ENCODE measurements at regions not wholly inside any gene's neighbourhood (a gene's known extent, or its start where the extent isn't known, plus 50 kb on each side); places are given as distances from the start of the nearest gene placed in this dataset.

DNA sequence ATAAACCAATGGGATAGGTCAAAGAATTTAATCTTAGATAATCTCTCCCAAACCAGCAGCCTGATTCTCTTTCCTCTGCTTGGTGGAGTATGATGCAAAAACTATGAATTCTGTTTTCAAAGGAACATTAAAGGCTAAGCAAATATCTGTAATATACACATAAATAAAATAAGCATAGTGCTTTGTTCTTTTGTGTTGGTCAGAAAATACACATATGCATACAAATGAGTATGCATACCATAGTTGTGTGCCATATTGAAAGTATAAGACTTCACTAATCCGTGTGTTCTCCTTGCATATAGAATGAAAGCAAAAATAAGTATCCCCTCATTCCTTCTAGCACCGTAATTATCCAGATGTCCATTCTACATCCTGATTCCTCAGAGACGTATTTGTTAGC, 1949.7 kb upstream of the CELF4 start:
- DNase-seq (ENCODE audit: low spot score), result no peak

DNA sequence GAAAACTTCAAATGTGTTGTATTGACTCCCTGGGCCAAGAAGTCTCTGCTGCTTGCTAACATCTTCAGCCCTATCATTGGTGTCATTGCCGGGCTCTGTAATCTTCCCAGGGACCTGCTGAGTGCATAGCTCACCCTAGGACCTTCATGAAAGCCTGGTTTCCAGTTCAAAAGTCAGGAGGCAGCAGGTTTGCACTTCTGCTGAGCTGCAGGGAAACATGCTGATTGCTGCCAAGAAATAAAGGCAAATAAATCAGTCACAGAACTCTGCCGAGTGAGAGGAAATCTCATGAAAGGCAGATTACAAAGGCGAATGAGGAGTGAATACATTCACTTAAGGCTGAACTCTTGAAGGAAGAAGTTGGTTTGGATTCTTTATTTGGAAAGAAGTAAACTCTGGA, 1947.6 kb upstream of the CELF4 start:
- DNase-seq (ENCODE audit: low spot score), result no peak

DNA sequence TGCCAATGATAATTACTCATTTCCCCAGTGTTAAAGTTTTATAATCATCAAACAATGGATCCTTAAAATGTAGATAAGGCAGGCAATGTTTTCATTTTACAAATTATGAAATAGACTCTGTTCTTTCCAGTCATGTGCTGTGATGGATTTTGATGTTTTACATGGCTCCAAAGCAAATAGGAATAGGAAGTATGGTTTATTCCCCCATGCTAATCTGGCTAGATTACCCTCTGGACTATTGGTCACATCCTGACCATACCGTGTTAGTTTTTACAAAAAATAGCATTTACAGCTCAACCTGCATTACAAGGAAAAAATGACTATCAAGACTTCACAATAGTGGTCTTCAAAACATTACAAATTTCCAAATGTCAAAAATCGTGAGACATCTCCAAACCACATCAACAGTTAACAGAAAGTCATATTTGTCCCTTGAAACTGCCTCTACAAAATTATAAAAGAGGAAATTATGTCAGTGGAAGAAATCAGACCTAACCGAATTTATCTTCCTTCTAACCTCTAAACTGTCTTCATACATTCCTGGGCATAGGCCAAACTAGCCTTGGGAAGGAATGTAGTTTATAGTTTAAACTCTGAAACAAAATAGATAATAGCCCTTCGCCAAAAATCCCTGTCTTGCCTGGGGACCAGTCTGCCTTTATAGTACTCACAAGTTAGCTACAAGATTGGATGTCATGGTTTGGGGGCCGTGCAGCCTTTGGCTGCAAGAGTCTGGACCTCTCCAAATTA, 1941.2 kb upstream of the CELF4 start:
- DNase-seq (ENCODE audit: low spot score), result no peak

DNA sequence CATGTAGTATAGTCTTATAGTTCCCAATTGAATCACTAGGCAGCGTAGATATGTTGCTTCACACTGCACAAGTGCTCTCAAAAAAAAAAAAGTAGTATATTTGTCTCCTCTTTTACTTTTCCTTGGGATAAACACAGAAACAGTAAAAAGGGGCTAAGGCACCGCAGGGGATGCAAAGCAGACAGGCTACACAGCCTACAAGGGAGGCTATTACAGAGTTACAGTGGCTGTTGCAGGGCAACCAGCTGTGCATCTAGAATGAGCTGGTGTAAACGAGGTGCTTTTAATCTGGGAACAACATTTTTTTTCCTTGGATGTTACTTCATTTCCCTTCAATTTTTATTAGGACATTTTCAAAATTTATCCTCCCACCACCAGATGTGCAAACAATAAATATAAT, 1934.7 kb upstream of the CELF4 start:
- peak; percentile 21 for DNase-seq (ENCODE audit: low spot score)

DNA sequence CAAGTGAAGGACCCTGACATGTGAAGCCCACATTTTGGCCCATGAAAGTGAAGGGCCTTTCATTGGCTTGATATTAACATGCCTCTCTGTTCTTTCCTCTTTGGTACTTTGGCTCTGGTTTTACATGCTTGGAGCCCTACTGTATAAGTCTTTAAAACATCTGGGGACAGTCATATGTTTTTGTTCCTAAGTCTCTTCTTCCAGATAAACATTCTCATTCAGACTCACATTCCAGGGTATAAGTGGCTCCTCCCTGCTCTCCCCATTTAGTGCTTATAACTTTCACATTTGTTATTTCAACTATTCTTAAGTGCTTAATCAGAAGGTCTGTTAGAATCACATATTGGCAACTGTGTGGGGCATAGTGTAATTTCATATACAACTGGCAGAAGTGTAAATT, 1932.2 kb upstream of the CELF4 start:
- no peak for DNase-seq (ENCODE audit: low spot score)

DNA sequence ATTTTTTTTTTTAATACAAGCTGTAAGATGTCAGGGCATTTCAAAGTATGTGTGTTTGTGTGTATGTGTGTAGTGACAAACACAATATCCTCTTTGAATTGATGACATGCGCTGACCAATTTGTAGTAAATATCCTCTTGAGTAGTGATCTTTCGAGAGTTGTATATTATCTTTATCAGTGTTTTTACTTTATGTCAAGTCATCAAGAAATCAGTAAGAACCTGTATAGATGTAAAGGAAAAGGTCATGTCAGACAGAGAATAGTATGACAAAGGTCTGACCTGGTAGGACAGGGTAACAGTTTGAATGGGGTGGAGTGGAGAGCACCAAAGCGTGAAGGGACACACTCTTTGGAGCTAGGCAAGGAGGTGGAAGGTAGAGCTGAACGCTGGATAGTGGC, 1931.4 kb upstream of the CELF4 start:
- DNase-seq (ENCODE audit: low spot score), result no peak

DNA sequence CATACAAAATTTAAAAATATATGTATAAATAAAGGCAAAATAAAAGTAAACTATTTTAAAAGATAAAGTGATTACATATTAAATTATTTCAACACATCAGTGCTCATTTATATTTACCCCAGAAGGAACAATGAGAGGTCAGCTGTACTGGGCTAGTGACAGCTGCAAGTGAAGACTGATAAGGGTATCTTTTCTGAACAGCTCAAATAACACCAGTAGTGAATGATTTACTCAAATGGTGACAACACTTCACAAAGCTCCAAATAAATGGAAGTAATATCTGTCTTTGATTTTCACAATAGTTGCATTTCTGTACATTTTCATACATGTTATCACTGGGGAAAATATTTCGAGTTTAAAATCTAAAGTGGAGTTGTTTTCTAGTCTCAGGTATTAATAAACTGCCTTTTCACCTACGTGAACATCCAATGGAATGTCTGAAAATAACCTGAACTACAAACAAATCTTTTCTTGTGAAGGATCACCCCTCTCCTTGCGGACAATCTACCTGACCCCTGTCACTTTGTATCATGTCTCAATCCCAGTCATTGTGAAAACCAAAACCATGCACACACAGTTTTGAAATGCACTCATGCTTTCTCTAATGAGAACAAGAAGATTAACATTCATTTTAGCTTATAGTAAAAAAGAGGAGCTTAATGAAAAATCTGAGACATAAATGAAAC, 1928.8 kb upstream of the CELF4 start:
- no peak for DNase-seq (ENCODE audit: low spot score)

DNA sequence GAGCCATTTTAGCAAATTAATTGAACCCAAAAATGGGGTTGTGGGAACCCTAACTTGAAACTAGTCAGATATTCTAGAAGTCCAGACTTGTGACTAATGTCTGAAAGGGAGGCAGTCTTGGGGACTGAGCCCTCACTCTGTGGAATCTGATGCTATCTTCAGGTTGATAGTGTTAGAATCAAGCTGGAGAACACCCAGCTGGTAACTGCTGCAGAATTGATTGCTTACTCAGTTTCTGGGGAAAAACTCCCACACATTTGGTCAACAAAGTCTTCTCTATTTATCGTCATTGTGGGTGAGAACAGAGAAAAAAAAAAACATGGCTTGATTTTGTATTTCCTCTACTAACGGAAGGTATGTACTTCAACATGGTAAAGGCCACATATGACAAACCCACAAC, 1925.8 kb upstream of the CELF4 start:
- no peak for DNase-seq (ENCODE audit: low spot score)

DNA sequence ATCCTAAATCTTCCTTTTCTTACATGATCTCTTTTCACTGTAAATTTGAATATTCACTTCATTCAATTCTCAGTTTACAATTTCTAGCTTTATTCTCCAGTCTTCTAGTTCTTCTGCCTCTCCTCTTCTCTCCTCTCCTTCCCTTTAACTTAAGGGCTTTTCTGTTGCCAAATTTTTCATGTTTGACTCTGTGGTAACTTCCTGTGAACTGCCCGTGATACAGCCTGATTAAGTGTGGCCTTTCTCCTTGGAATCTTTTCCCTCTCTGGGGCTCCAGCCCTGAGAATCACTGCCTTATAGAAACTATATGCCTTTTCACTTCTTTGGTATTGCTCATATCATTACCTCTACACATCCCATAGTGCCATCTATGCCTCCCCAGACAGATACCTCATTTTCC, 1923.8 kb upstream of the CELF4 start:
- no peak for DNase-seq (ENCODE audit: low spot score)

DNA sequence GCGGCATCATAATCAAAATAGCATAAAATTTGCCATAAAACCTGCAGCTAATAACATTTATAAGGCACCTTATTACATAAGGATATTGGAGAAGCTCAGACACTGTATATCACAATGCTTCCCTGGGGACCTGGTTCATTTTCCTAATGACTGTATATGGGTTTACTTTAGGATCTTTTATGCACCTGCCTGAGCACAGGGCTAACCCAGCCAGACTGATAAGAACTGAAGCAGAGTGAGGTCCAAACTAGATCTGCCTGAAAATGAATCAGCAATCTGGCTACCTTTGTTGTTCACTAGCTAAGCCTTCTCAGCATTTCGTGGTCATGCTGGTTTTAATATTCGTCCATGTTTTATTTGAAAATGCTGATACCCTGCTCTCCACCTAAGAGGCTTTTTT, 1922.3 kb upstream of the CELF4 start:
- no peak for DNase-seq (ENCODE audit: low spot score)

DNA sequence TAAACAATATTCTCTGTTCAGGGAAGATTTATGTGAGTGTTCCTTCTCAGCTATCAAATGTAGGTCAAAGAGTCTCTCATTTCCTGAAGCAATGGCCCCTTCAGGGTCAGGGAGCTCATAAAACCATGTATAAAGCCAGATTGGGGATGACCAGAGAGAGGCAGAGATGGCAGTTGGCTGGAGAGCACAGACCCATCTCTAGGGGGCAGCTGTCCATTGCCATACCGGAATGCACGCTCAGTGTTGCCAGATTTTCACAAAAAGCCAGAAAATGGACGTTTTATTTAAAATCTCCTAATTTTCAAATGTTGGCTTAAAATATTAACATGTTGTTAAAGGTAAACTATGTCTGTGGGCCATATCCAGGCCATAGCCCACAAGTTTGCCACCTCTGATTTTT, 1920.7 kb upstream of the CELF4 start:
- DNase-seq (ENCODE audit: low spot score), result no peak

DNA sequence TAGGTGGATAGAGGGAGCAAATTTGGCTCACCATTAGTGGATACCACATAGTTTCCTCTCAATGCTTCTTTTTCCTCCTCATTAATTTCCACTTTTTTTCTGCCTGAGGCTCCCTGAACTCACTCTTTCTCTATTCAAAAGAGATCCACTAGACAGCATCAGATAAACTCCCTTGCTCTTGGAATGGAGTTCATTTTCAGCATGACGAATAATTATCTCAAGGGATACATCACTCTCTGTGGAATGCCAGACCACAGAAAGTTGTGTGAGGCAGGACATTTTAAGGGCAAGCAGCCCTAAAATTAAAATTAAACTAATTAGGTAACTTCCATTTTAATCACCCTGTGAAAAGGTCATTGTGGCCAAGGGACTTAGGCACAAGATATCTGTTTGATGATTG, 1920.1 kb upstream of the CELF4 start:
- DNase-seq (ENCODE audit: low spot score), result no peak

DNA sequence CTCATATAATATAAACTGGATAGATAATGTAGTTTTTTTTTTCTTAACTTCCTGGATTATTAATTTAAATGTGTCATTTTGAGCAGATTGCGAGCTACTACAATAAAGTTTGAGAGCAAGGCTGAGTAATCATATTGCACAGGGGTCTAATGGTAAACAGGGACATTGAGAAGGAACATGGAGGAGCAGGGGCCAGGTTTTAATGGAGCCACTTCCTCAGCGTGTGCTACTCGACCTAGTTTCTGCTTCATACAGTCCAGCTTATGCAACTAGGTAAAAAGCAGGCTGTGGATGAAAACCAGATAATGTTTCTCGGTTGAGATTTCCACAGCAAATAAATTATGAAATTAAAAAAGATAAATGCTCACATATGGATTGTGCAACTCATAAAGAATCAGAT, 1915.7 kb upstream of the CELF4 start:
- DNase-seq (ENCODE audit: low spot score), result no peak

DNA sequence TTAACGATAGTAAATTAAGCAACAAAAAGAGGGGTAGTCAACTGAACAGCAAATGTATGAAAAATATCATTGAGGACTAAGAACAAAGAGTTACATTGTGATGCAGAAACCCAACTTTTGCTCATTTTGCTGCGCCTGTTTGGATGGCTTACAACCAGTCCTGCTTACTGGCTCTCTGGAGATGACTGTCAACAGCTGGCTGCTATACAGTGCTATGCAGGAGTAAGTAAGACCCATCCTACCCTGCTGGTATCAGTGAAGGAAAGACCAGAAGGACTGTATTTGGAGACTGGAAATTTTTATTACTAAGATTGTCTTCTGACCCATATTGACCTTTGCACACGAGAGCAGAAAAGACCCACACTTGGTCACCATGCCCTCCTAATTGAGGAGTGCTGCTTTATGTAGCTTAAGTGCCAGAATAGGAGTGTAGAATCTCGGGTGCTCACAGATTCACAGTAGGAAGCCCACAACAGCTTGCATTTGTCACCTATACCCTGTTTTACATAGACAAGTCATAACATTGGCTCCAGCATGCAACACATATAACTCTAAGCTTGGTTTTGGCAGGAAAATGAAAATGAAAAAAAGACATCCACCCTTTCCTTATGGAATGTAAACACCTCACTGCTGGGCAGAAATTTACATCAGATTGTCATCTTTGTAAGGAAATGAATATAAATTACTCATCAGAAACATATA, 1915.0 kb upstream of the CELF4 start:
- no peak for DNase-seq (ENCODE audit: low spot score)

DNA sequence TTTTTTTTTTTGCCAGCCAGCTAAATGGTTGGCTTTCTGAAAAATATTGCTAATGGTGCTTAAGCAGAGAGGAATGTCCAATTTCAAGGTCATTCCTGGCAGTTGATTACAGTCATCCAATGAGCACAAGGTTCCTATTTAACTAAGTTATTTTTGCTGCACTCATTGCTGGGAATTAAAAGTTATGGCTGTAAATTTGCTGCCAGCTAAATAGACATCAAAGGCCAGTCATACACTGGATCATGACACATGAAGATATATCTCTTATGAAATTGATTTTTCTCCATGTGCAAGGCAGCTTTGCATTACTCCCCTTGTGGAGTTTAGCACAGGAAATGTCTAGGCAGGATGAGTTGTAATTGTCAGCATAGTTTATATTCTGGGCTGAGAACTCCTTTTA, 1898.4 kb upstream of the CELF4 start:
- DNase-seq (ENCODE audit: low spot score), result no peak

DNA sequence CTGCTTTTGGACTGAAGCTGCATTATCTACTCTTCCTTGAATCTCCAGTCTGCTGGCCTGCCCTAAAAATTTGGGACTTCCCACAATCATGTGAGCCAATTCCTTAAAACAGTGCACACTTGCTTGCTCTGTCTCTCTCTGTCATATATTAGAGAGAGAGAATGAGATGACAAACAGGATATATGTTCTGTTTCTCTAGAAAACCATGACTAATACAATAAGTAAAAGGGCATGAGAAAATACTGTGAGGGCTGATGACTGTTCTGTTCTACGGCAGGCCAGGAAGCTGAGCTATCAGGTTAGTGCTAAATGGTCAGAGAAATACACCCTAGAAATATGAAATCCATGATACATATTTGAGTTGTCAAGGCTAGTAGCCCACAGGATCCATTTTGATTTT, 1896.8 kb upstream of the CELF4 start:
- DNase-seq (ENCODE audit: low spot score), result no peak

DNA sequence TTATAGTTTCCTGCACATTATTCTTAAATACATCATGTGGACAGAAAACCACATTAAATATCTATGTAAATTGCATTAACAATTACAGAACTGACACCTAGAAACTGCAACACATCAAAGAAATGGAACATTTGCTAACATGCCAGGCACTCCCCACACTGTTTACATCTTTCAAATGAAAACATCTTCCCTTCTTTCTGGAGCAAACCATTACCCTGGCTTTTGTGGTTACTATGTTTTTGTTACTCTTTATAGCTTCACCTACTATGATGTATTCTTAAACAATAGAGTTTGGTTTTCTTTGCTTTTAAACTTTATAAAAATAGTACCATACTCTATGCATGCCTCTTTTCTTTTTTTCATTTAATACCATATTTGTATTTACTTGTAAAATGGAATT, 1894.5 kb upstream of the CELF4 start:
- DNase-seq (ENCODE audit: low spot score), result no peak

DNA sequence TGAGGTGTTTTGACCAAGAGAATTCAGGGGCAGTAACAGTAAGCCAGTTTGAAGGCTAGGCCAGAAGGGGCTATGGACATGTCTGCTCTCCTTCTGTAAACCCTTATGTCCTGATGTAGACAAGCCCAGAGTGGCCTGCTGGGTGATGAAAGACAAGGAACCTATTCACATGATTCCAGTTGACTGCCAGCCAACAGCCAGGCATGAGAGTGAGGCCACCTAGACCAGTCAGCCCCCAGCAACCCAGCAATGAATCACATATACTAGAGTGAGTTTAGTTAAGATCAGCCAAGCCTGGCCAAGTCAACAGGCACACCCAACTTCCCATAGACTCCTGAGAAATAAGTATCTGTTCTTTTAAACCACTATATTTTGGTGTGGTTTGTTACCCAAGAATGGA, 1889.7 kb upstream of the CELF4 start:
- no peak for DNase-seq (ENCODE audit: low spot score)

DNA sequence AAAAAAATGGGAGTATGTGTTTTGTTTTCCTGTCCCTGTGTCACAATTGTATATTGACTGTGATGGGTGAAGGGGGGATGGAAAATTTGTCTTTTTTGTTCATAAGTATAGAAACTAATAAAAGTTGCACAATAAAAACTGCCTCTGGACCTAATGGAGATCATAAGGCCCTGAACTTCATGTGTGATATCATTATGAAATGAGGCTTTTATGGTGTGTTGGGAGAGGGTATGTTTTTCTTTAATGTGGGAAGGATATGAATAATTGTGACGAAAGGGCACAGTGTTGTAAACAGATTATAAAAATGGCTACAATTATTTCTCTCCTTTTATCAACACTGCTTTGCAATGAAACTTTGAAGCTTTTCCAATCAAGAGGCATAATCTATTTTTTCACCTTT, 1889.3 kb upstream of the CELF4 start:
- no peak for DNase-seq (ENCODE audit: low spot score)

DNA sequence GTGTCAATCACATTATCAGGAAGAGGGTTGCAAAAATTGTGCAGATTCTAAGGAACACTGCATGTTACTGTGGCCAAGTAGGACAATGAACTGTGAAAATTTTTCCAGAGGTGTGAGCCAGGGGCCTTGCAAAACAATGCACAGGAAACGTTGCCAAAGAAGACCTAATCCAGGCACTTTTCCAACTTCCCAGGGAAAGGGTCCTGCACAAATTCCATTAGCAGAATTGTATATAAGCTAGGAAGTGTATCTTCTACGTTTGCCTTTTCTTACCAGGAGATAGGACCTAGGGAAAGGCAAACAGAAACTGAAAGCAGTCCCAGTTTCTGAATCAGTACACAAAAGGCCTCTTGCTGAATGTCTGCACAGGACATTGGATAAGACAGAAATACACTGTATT, 1888.3 kb upstream of the CELF4 start:
- DNase-seq (ENCODE audit: low spot score), result peak; percentile 55

DNA sequence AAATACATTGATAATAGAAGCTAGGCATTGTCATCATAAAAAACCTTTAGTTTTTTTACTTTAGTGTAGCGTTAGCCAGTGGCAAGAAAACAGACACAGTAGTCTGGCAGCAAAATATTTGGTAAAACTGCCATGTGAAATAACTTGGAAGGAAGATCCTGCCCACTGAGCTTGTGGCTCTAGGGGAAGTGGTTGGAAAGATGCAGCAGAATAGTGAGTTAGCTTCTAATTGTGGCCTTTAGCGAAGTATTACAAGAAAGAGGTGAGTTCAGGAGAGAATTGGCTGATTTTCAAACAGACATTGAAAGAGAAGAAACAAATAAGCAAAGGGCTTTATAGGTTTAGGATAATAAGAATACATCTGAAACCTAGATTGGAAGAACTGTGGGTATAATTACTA, 1887.8 kb upstream of the CELF4 start:
- DNase-seq (ENCODE audit: low spot score), result no peak

DNA sequence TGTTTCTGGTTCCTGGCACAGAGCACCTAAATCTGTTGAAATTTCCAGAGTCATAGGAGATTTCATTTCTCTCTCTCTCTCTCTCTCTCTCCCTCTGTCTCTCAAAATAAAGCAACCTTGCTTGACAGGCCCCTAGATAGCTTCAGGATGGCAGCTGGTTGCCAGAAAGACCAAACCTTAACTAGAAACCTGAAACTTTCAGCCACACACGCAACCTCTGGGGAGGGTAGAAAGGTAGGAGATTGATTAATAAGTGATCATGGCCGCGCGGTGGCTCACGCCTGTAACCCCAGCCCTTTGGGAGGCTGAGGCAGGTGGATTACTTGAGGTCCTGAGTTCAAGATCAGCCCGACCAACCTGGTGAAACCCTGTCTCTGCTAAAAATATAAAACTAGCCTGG, 1885.4 kb upstream of the CELF4 start:
- no peak for DNase-seq (ENCODE audit: low spot score)

DNA sequence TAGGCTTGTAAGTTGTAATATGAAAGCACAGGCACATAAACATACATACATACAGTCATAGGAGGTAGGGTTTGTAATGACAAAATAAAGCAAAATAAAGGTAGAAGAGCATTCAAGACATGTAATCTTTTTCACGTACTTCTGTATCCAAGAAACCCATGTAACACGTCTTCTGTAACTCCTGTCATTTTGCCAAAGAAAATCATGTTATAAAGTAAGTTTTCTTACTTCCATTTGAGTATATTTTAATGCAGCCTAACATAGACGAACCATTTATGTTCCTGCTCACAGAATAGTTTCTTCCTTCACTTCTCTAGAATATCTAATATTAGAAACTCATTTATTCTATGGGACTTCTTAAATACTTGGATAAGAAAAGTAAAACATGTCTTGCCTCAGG, 1884.0 kb upstream of the CELF4 start:
- no peak for DNase-seq (ENCODE audit: low spot score)

DNA sequence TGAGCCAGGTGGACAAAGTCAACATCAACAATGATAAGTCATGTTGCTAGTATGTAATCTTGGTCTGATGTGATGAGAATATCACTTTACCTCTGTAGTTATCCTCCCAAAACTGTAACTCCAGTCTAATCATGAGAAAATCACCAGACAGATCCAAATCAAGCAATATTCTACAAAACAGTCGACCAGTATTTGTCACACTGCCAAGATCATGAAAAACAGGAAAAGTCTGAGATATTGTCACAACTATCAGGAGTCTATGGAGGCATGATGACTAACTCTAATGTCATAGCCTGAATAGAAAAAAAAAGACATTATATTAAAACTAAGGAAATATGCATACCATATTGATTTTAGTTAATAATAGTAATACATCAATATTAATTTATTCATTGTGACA, 1883.3 kb upstream of the CELF4 start:
- DNase-seq (ENCODE audit: low spot score), result no peak

Data from globus pallidus (tissue), 1 donor.